Choroid plexus epithelial cell (primary cell): ENCODE measurements at regions not wholly inside any gene's neighbourhood (a gene's known extent, or its start where the extent isn't known, plus 50 kb on each side); places are given as distances from the start of the nearest gene placed in this dataset.
"Not testable (repeated sequence)": the region's sequence is repeated elsewhere in the genome, so short reads cannot be mapped to it uniquely, and the experiment has no call there.

ENCODE experiments used
- DNase-seq: peaks from one replicate; pipeline ENCODE4 v3.0.0-alpha.2; 2010; ENCODE audit warnings: low read depth
- H3K4me3 ChIP-seq: 2 replicates; pipeline ENCODE4 v1.5.1; 2011; ENCODE audit warnings: low read depth, mild to moderate bottlenecking, control low read depth, low read length, moderate library complexity
- CTCF ChIP-seq: conservative IDR thresholded peaks from 2 replicates; pipeline ENCODE4 v1.5.1; 2011; ENCODE audit warnings: low read depth, mild to moderate bottlenecking, control low read depth, inconsistent platforms, low read length, moderate library complexity

GRCh38 chr9:71279151-71279739, 157.8 kb upstream of the TRPM3 start:
- no peak for TF ChIP-seq CTCF
- no peak for DNase-seq
- H3K4me3 ChIP-seq, result no peak overlapping the region

- no peak for TF ChIP-seq CTCF
- DNase-seq, result no peak
- H3K4me3 ChIP-seq, result no peak overlapping the region
Observed at GRCh38 chr9:71273613-71274012, 152.2 kb upstream of the TRPM3 start.

- no peak overlapping the region for H3K4me3 ChIP-seq
- DNase-seq, result no peak
- no peak for TF ChIP-seq CTCF
Observed at GRCh38 chr9:71271602-71272001, 150.2 kb upstream of the TRPM3 start.

GRCh38 chr9:71270554-71270953, 149.1 kb upstream of the TRPM3 start:
- no peak for TF ChIP-seq CTCF
- no peak overlapping the region for H3K4me3 ChIP-seq
- DNase-seq, result no peak

- no peak for TF ChIP-seq CTCF
- no peak for DNase-seq
Observed at GRCh38 chr9:71269859-71270258, 148.4 kb upstream of the TRPM3 start.

GRCh38 chr9:71268871-71269635, 147.6 kb upstream of the TRPM3 start:
- TF ChIP-seq CTCF, result no peak
- no peak for DNase-seq
- no peak overlapping the region for H3K4me3 ChIP-seq

More at GRCh38 chr9:71269859-71270258, 148.4 kb upstream of the TRPM3 start:
- H3K4me3 ChIP-seq, result no peak overlapping the region

GRCh38 chr9:71263451-71263850, 142.0 kb upstream of the TRPM3 start:
- no peak overlapping the region for H3K4me3 ChIP-seq
- no peak for TF ChIP-seq CTCF
- DNase-seq, result no peak

- not testable (repeated sequence) for H3K4me3 ChIP-seq, DNase-seq
Observed at GRCh38 chr9:71260419-71260818, 139.0 kb upstream of the TRPM3 start.
